ENCODE measurements at regions not wholly inside any gene's neighbourhood (a gene's known extent, or its start where the extent isn't known, plus 50 kb on each side); places are given as distances from the start of the nearest gene placed in this dataset.
A peak's percentile ranks its signal among the peaks of the same experiment; 100 is the strongest.

DNA sequence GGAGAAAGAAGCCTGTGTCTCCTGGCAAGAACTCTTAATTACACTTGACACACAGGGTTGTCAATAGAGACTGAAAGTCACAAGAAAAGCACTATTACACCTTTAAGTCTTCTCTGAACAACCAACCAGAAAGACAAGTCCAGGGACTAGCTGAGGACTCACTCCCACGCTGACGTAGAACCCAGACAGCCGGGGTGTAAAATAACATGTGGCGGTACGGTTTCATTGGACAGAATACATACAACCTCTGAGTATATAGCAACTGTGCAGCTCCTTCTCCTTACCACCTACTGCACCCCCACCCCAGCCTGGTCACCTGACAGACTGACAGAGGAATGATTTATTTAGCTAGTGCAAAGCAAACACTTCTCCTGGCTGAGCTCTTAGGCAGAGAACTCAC lies 103.4 kb upstream of the RASEF start:
- Histone ChIP-seq H3K4me1 (no peaks in the 10 kb centered on the region), H3K27ac (no peak overlapping the region), H3K4me3 (no peak overlapping the region), H3K9me3 (no peaks in the 10 kb centered on the region), H3K27me3 (no peaks in the 10 kb centered on the region), H3K36me3 (no peaks in the 10 kb centered on the region)
- intact Hi-C loops (cut with DNase I; ENCODE audit: low total_unique reads) (no loop called here), in situ Hi-C loops (cut with MboI; ENCODE audit: low sequenced_read_pairs in 4 of 4) (no loop called here)
- TF ChIP-seq, protein P1, sequence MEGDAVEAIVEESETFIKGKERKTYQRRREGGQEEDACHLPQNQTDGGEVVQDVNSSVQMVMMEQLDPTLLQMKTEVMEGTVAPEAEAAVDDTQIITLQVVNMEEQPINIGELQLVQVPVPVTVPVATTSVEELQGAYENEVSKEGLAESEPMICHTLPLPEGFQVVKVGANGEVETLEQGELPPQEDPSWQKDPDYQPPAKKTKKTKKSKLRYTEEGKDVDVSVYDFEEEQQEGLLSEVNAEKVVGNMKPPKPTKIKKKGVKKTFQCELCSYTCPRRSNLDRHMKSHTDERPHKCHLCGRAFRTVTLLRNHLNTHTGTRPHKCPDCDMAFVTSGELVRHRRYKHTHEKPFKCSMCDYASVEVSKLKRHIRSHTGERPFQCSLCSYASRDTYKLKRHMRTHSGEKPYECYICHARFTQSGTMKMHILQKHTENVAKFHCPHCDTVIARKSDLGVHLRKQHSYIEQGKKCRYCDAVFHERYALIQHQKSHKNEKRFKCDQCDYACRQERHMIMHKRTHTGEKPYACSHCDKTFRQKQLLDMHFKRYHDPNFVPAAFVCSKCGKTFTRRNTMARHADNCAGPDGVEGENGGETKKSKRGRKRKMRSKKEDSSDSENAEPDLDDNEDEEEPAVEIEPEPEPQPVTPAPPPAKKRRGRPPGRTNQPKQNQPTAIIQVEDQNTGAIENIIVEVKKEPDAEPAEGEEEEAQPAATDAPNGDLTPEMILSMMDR (IDR thresholded peaks at IDR 0.05 in 4 of 5, conservative IDR thresholded peaks at IDR 0.05 in 1 of 5), result no peak
- TF ChIP-seq POLR2A (IDR thresholded peaks at IDR 0.05), result no peak
- DNase-seq, result no peak
- no peak for ATAC-seq

DNA sequence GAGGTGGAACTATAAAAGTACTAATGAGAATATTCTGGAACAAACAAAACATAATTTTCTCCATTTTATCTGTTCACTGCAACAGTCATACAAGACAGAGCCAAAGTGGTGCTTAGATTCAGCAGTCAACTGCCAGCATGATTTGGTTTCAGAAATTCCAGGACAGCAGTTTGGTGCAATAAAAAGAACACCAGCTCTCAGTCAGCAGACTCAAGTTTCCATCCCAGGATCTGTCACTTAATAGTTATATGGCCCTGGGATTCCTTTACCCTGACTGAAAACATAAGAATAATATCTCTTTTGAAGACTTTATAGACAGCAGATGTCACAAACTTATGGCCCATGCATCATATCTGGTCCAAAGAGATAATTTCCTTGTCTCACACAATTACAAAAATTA lies 92.8 kb upstream of the RASEF start:
- Histone ChIP-seq H3K4me3 (no peak overlapping the region), H3K27me3 (no peaks in the 10 kb centered on the region), H3K36me3 (no peaks in the 10 kb centered on the region), H3K4me1 (peaks cover 17 to 28% of the 10 kb centered on the region in 2 donors), H3K9me3 (no peaks in the 10 kb centered on the region), H3K27ac (peak overlapping the region; percentile 30 to 67 (median 52))
- in situ Hi-C loops (cut with MboI; ENCODE audit: low sequenced_read_pairs in 4 of 4) (no loop called here), intact Hi-C loops (cut with DNase I; ENCODE audit: low total_unique reads) (no loop called here)
- ATAC-seq (peak; percentile 86 to 88), DNase-seq (peak in 1 of 2 donors; percentile 38)
- TF ChIP-seq POLR2A (IDR thresholded peaks at IDR 0.05), result no peak
- TF ChIP-seq, protein P1 (IDR thresholded peaks at IDR 0.05 in 4 of 5, conservative IDR thresholded peaks at IDR 0.05 in 1 of 5), result no peak

DNA sequence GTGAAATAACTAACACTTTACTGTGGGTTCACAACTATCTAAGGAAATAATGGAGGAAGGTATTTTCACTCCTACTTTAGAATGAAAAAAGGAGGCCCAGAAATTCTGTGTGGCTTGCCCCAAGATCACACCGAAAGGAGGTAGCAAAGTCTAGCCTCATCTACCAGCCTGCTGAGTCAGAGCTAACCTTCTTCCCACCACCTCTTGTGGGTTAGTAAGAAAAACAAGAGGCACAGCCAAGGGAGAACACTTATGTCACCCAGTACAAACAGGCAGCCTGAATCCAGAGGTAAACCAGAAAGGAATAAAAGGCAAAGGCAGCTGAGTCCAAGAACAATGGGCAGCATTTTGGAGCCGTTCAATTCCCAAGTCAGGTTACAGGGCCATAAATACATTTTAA lies 91.9 kb upstream of the RASEF start:
- Histone ChIP-seq H3K36me3 (no peaks in the 10 kb centered on the region), H3K9me3 (no peaks in the 10 kb centered on the region), H3K4me3 (no peak overlapping the region), H3K27ac (peak overlapping the region; percentile 30 to 67 (median 52)), H3K27me3 (no peaks in the 10 kb centered on the region), H3K4me1 (peaks cover 17 to 28% of the 10 kb centered on the region in 2 donors)
- ATAC-seq (peak; percentile 36 to 59), DNase-seq (no peak)
- no peak for TF ChIP-seq POLR2A (IDR thresholded peaks at IDR 0.05)
- TF ChIP-seq, protein P1 (IDR thresholded peaks at IDR 0.05 in 4 of 5, conservative IDR thresholded peaks at IDR 0.05 in 1 of 5), result no peak
- in situ Hi-C loops (cut with MboI; ENCODE audit: low sequenced_read_pairs in 4 of 4), result no loop called here
- intact Hi-C loops (cut with DNase I; ENCODE audit: low total_unique reads), result no loop called here

DNA sequence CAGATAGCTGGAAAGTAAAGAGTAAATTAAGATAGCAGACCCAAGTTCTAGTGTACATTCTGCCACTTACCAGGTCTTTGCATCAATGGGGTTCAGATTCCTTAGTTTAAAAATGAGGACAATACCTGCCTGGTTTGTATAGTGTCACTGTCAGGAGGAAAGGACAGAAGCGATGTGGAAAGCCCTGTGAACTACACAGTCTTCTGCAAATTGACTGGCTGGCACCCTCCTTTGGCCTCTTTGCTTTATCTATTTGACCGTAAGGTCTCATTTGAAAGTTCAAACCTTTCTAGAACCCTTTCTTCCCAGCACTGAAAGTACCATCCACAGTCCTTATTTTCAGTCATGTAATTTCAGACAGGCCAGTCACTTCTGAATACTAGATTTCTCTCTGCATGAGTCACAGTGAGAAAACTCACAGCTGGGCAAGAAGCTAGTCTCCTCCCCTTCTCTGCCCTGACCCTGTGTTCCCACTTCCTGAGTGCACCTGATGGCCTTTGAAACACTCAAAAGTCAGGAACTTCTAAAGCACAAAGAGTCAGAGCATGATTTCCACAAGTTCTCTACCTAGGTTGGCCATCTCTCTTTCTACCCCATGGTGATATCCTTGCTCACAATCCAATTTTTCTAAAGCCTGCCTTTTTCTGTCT lies 91.3 kb upstream of the RASEF start:
- peak; percentile 20 to 25 for DNase-seq
- Histone ChIP-seq H3K36me3 (no peaks in the 10 kb centered on the region), H3K27ac (peak overlapping the region; percentile 30 to 67 (median 52)), H3K9me3 (no peaks in the 10 kb centered on the region), H3K4me3 (no peak overlapping the region), H3K27me3 (no peaks in the 10 kb centered on the region), H3K4me1 (peaks cover 17 to 28% of the 10 kb centered on the region in 2 donors)
- in situ Hi-C loops (cut with MboI; ENCODE audit: low sequenced_read_pairs in 4 of 4) (no loop called here), intact Hi-C loops (cut with DNase I; ENCODE audit: low total_unique reads) (no loop called here)
- ATAC-seq, result peak; percentile 88 to 90
- TF ChIP-seq, protein P1 (IDR thresholded peaks at IDR 0.05 in 4 of 5, conservative IDR thresholded peaks at IDR 0.05 in 1 of 5), result no peak
- TF ChIP-seq POLR2A (IDR thresholded peaks at IDR 0.05), result no peak

DNA sequence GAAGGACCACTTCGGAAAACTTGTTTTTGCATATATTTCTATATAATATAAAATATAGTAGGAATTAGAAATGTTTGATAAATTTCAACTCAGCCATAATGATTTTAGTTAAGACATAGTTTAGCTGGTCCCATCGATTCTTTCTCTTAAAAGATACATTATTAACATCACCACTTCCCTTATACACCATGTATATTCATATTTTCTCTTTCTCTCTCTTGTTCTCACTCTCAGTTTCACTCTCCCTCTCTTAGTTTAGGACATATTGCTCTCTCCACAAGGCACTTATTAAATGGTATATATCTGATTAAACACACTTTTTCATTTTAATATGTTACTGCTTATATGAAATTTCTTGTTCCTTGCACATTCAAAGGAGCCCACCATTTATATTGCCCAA lies 90.1 kb upstream of the RASEF start:
- TF ChIP-seq POLR2A (IDR thresholded peaks at IDR 0.05), result no peak
- TF ChIP-seq, protein P1 (IDR thresholded peaks at IDR 0.05 in 4 of 5, conservative IDR thresholded peaks at IDR 0.05 in 1 of 5), result no peak
- ATAC-seq, result no peak
- Histone ChIP-seq H3K36me3 (no peaks in the 10 kb centered on the region), H3K27me3 (no peaks in the 10 kb centered on the region), H3K4me1 (peaks cover 17 to 28% of the 10 kb centered on the region in 2 donors), H3K4me3 (no peak overlapping the region), H3K9me3 (no peaks in the 10 kb centered on the region), H3K27ac (no peak overlapping the region)
- DNase-seq, result no peak
- in situ Hi-C loops (cut with MboI; ENCODE audit: low sequenced_read_pairs in 4 of 4) (no loop called here), intact Hi-C loops (cut with DNase I; ENCODE audit: low total_unique reads) (no loop called here)

All from gastrocnemius medialis (tissue), 4 donors.